A549 (cell line): ENCODE measurements at regions not wholly inside any gene's neighbourhood (a gene's known extent, or its start where the extent isn't known, plus 50 kb on each side); places are given as distances from the start of the nearest gene placed in this dataset.

Experiments used
- ATAC-seq, 2 experiments: fragments of 200-7000 bp in 1 of 2; fragments of >200 bp in 1 of 2; cut with Nextera tagmentation in 1 of 2; cut with Tn5 transposase in 1 of 2; 3 replicates each; pipeline versions ENCODE4 v1.8.0 to v1.9.1; 2018 to 2020; ENCODE audit warnings: mild to moderate bottlenecking in 1 of 2, moderate library complexity in 1 of 2
- CTCF ChIA-PET: fragments of 300-600 bp; sonication (Branson Sonifier 250); formaldehyde crosslinking; extraction: SDS; loops from one replicate; lab custom pipeline; 2021; ENCODE audit warnings: antibody characterized with exemption, inconsistent platforms; lab: Yijun Ruan, JAX
- POLR2A ChIA-PET: fragments of 350-600 bp; formaldehyde crosslinking; extraction: SDS; loops from one replicate; lab custom pipeline; 2021; ENCODE audit warnings: antibody characterized with exemption, inconsistent platforms; lab: Yijun Ruan, JAX
- DNase-seq, 2 experiments: peaks; one replicate each; pipeline versions ENCODE4 v3.0.0 to v3.0.0-alpha.2; 2011 to 2016; ENCODE audit warnings: low read depth in 1 of 2, low spot score in 1 of 2
- FAIRE-seq: peaks from 2 replicates; lab custom pipeline; 2011; peaks lifted over from hg19 to GRCh38; lab: Jason Lieb, UNC
- H3K27ac ChIP-seq, 2 experiments: fragments of >200 bp; sonication (Bioruptor Twin); formaldehyde crosslinking; 3 replicates each; pipeline ENCODE4 v1.5.1; 2016 to 2017
- H3K4me1 ChIP-seq: fragments of >200 bp; sonication (Bioruptor Twin); formaldehyde crosslinking; 3 replicates; pipeline ENCODE4 v1.6.1; 2016
- H3K4me2 ChIP-seq: fragments of >200 bp; sonication (Bioruptor Twin); formaldehyde crosslinking; 3 replicates; pipeline ENCODE4 v1.6.1; 2016
- H3K4me3 ChIP-seq: fragments of >200 bp; sonication (Bioruptor Twin); formaldehyde crosslinking; 3 replicates; pipeline ENCODE4 v1.5.1; 2016
- H3K9me3 ChIP-seq: fragments of >200 bp; sonication (Bioruptor Twin); formaldehyde crosslinking; 3 replicates; pipeline ENCODE4 v1.6.1; 2016
- CBX2 ChIP-seq: fragments of 200-600 bp; sonication (generic); IDR thresholded peaks from 2 replicates; pipeline ENCODE4 v1.6.1; 2016; ENCODE audit warnings: low read depth, mild to moderate bottlenecking, borderline replicate concordance
- CTCF ChIP-seq: fragments of >200 bp; sonication (Bioruptor Twin); formaldehyde crosslinking; IDR thresholded peaks from 3 replicates; pipeline ENCODE4 v1.5.1; 2016
- EHMT2 ChIP-seq: fragments of 200-600 bp; sonication (generic); IDR thresholded peaks from 2 replicates; pipeline ENCODE4 v1.6.1; 2016; ENCODE audit warnings: antibody characterized with exemption, low read depth, mild to moderate bottlenecking, moderate library complexity
- ESRRA ChIP-seq: fragments of 150-350 bp; IDR thresholded peaks from 2 replicates; pipeline ENCODE4 v1.6.1; 2014; ENCODE audit warnings: mild to moderate bottlenecking, low read length, borderline replicate concordance
- FOSL2 ChIP-seq, 2 experiments: fragments of 450-650 bp in 1 of 2; fragments of >200 bp in 1 of 2; sonication (Bioruptor Twin) in 1 of 2; formaldehyde crosslinking; IDR thresholded peaks; 2 replicates each; pipeline versions ENCODE4 v1.5.0 to v1.6.1; 2016 to 2020; ENCODE audit warnings: mild to moderate bottlenecking in 1 of 2, moderate library complexity in 1 of 2
- FOXS1 ChIP-seq: fragments of 250-450 bp; sonication (Bioruptor Pico); IDR thresholded peaks from 2 replicates; pipeline ENCODE4 v1.5.0; 2020; ENCODE audit warnings: mild to moderate bottlenecking, moderate library complexity
- HEYL ChIP-seq: fragments of 250-450 bp; sonication (Bioruptor Pico); IDR thresholded peaks from 2 replicates; pipeline ENCODE4 v1.8.0; 2021; ENCODE audit warnings: mild to moderate bottlenecking, moderate library complexity
- HOXB13 ChIP-seq: fragments of 250-450 bp; sonication (Bioruptor Pico); IDR thresholded peaks from 2 replicates; pipeline ENCODE4 v1.5.0; 2020; ENCODE audit warnings: low read depth, mild to moderate bottlenecking, moderate library complexity
- HOXB5 ChIP-seq: fragments of 250-450 bp; sonication (Bioruptor Pico); IDR thresholded peaks from 2 replicates; pipeline ENCODE4 v1.5.0; 2020; ENCODE audit warnings: mild to moderate bottlenecking, moderate library complexity
- JUNB ChIP-seq: fragments of >200 bp; sonication (Bioruptor Twin); formaldehyde crosslinking; IDR thresholded peaks from 2 replicates; pipeline ENCODE4 v1.6.1; 2016
- KDM1A ChIP-seq: fragments of 200-600 bp; sonication (generic); IDR thresholded peaks from 2 replicates; pipeline ENCODE4 v1.6.1; 2016; ENCODE audit warnings: low read depth, mild to moderate bottlenecking
- MAFK ChIP-seq: fragments of 450-650 bp; IDR thresholded peaks from 2 replicates; pipeline ENCODE4 v1.6.1; 2014; ENCODE audit not compliant: partially characterized antibody
- MAX ChIP-seq: IDR thresholded peaks from 2 replicates; pipeline ENCODE4 v1.6.1; 2012
- MAZ ChIP-seq: fragments of 150-350 bp; IDR thresholded peaks from 2 replicates; pipeline ENCODE4 v1.6.1; 2014; ENCODE audit warnings: antibody characterized with exemption, low read depth, low read length, borderline replicate concordance
- MYC ChIP-seq: IDR thresholded peaks from 2 replicates; pipeline ENCODE4 v1.6.1; 2012; ENCODE audit warnings: mild to moderate bottlenecking, inconsistent platforms, low read length, improper control_type of control experiment, borderline replicate concordance
- NR3C1 ChIP-seq: fragments of >200 bp; sonication (Bioruptor Twin); formaldehyde crosslinking; IDR thresholded peaks from 3 replicates; pipeline ENCODE4 v1.6.1; 2017
- PHF8 ChIP-seq: fragments of 200-600 bp; sonication (generic); IDR thresholded peaks from 2 replicates; pipeline ENCODE4 v1.6.1; 2016; ENCODE audit warnings: low read depth, mild to moderate bottlenecking, antibody characterized with exemption, moderate library complexity, borderline replicate concordance
- RARB ChIP-seq: fragments of 250-450 bp; sonication (Bioruptor Pico); IDR thresholded peaks from 2 replicates; pipeline ENCODE4 v1.8.0; 2021; ENCODE audit warnings: mild to moderate bottlenecking, moderate library complexity
- RNF2 ChIP-seq: fragments of 200-600 bp; sonication (generic); IDR thresholded peaks from 2 replicates; pipeline ENCODE4 v1.6.1; 2016; ENCODE audit warnings: low read depth, mild to moderate bottlenecking, antibody characterized with exemption, moderate library complexity, borderline replicate concordance
- SMC3 ChIP-seq: fragments of >200 bp; sonication (Bioruptor Twin); formaldehyde crosslinking; IDR thresholded peaks from 3 replicates; pipeline ENCODE4 v1.6.1; 2018; ENCODE audit warnings: inconsistent platforms
- TFCP2L1 ChIP-seq: fragments of 250-450 bp; sonication (Bioruptor Pico); IDR thresholded peaks from 2 replicates; pipeline ENCODE4 v1.5.0; 2021; ENCODE audit warnings: mild to moderate bottlenecking
- USF2 ChIP-seq: fragments of 450-650 bp; IDR thresholded peaks from 2 replicates; pipeline ENCODE4 v1.6.1; 2014; ENCODE audit warnings: antibody characterized with exemption
- ZNF302 ChIP-seq: fragments of 250-450 bp; sonication (Bioruptor Pico); IDR thresholded peaks from 2 replicates; pipeline ENCODE4 v1.9.0; 2021; ENCODE audit warnings: inconsistent platforms, mild to moderate bottlenecking, moderate library complexity
- WGBS: methylation state at CpG from one replicate; pipeline ENCODE4 v1.1.6; 2017; ENCODE audit errors: missing lambda C conversion rate; 5-methylcytosine and 5-hydroxymethylcytosine counted together

- 49% methylated on average over 5 of the region's 5 CpGs for WGBS
- FAIRE-seq (no peak), ATAC-seq (no peak)
- CTCF ChIA-PET = interaction anchor here (0.6 to 1.6 kb wide), 3 partner anchors 33 to 84 kb away, joined by 3 to 4 read pairs (median 3); no protein-coding TSS in a partner anchor
- H3K27ac ChIP-seq = no peak overlapping the region
- no peak overlapping the region for H3K4me2 ChIP-seq
- no peak for TF ChIP-seq ESRRA
- TF ChIP-seq, all 56 proteins: peak for 0
- H3K4me3 ChIP-seq = no peak overlapping the region
- no peaks in the 10 kb centered on the region for H3K4me1 ChIP-seq
- no peak for DNase-seq
- no peaks in the 10 kb centered on the region for H3K9me3 ChIP-seq
- POLR2A ChIA-PET = no interaction called here
Measured at GRCh38 chr14:71668186-71668912, 263.9 kb upstream of the RGS6 start.

- ATAC-seq (no peak), FAIRE-seq (no peak)
- CTCF ChIA-PET = interaction anchor here (1.4 kb wide), 1 partner anchor 534 kb away, joined by 5 read pairs; no protein-coding TSS in a partner anchor
- 69% methylated on average over 5 of the region's 5 CpGs for WGBS
- no peaks in the 10 kb centered on the region for H3K9me3 ChIP-seq
- no peak for TF ChIP-seq TFCP2L1
- TF ChIP-seq PHF8 = no peak
- TF ChIP-seq EHMT2 = no peak
- TF ChIP-seq FOSL2 (IDR thresholded peaks at IDR 0.05) = no peak
- TF ChIP-seq FOSL2 (CRISPR knock-in tag; IDR thresholded peaks at IDR 0.05) = no peak
- TF ChIP-seq CBX2 = no peak
- no peak for TF ChIP-seq NR3C1
- TF ChIP-seq RNF2 = no peak
- TF ChIP-seq MAZ = no peak
- TF ChIP-seq HOXB13 (CRISPR knock-in tag) = no peak
- no peak for TF ChIP-seq JUNB
- no peak for TF ChIP-seq KDM1A
- TF ChIP-seq MAX = no peak
- TF ChIP-seq ZNF302 (CRISPR knock-in tag) = no peak
- no peak for TF ChIP-seq HEYL (CRISPR knock-in tag)
- no peak for TF ChIP-seq HOXB5 (CRISPR knock-in tag)
- TF ChIP-seq, all 56 proteins: peak for 0
- Histone ChIP-seq H3K4me3 (no peak overlapping the region), H3K4me1 (no peaks in the 10 kb centered on the region), H3K4me2 (no peak overlapping the region), H3K27ac (no peak overlapping the region)
- DNase-seq = no peak
- POLR2A ChIA-PET = no interaction called here
Measured at GRCh38 chr14:71672596-71672995, 259.6 kb upstream of the RGS6 start.

- ATAC-seq (no peak), DNase-seq (no peak), FAIRE-seq (no peak)
- 84% methylated on average over 7 of the region's 7 CpGs for WGBS
- TF ChIP-seq SMC3 (no peak), FOXS1 (no peak), MAFK (no peak), TFCP2L1 (no peak), MYC (no peak), CTCF (no peak), FOSL2 (IDR thresholded peaks at IDR 0.05) (no peak), FOSL2 (CRISPR knock-in tag; IDR thresholded peaks at IDR 0.05) (no peak), USF2 (no peak), RARB (CRISPR knock-in tag) (no peak)
- Histone ChIP-seq H3K4me2 (no peak overlapping the region), H3K4me1 (no peaks in the 10 kb centered on the region), H3K27ac (no peak overlapping the region), H3K4me3 (no peak overlapping the region), H3K9me3 (no peaks in the 10 kb centered on the region)
- ChIA-PET POLR2A (no interaction called here), CTCF (interaction anchor here (2.1 kb wide), 1 partner anchor 10 kb away, joined by 5 read pairs; no protein-coding TSS in a partner anchor)
Measured at GRCh38 chr14:71675126-71675899, 256.9 kb upstream of the RGS6 start.
